HEK293T (cell line): ENCODE measurements at regions not wholly inside any gene's neighbourhood (a gene's known extent, or its start where the extent isn't known, plus 50 kb on each side); places are given as distances from the start of the nearest gene placed in this dataset.

Experiments
- BHLHE40 ChIP-seq: fragments of 450-650 bp; IDR thresholded peaks from 2 replicates; pipeline ENCODE4 v1.6.1; 2016; ENCODE audit warnings: mild to moderate bottlenecking, moderate library complexity, borderline replicate concordance
- FOXA1 ChIP-seq: fragments of 450-650 bp; IDR thresholded peaks from 2 replicates; pipeline ENCODE4 v1.6.1; 2016; ENCODE audit warnings: mild to moderate bottlenecking
- FOXM1 ChIP-seq: fragments of 450-650 bp; IDR thresholded peaks from 2 replicates; pipeline ENCODE4 v1.6.1; 2017; ENCODE audit warnings: mild to moderate bottlenecking, borderline replicate concordance
- SUZ12 ChIP-seq: fragments of 450-650 bp; IDR thresholded peaks from 2 replicates; pipeline ENCODE4 v1.6.1; 2016; ENCODE audit warnings: mild to moderate bottlenecking
- TARDBP ChIP-seq: fragments of 450-650 bp; IDR thresholded peaks from 2 replicates; pipeline ENCODE4 v1.6.1; 2016

- TF ChIP-seq SUZ12 = no peak
- no peak for TF ChIP-seq FOXM1
- no peak for TF ChIP-seq FOXA1
- TF ChIP-seq TARDBP = no peak
- no peak for TF ChIP-seq BHLHE40
These were observed 359.5 kb downstream of the TMEM135 start for GRCh38 chr11:87397011-87397865.
